GM18511 (cell line): ENCODE measurements at regions not wholly inside any gene's neighbourhood (a gene's known extent, or its start where the extent isn't known, plus 50 kb on each side); places are given as distances from the start of the nearest gene placed in this dataset.
A peak's percentile ranks its signal among the peaks of the same experiment; 100 is the strongest.
"Not testable (repeated sequence)": the region's sequence is repeated elsewhere in the genome, so short reads cannot be mapped to it uniquely, and the experiment has no call there.

Source experiments
- ATAC-seq: cut with Tn5 transposase; IDR thresholded peaks from one replicate; pipeline ENCODE4 v1.9.1; 2021; ENCODE audit warnings: mild to moderate bottlenecking, moderate library complexity; ENCODE audit not compliant: unreplicated experiment

GRCh38 chr13:97520061-97520460, 86.1 kb downstream of the RAP2A start:
- no peak for ATAC-seq

- ATAC-seq: no peak
These were observed 86.9 kb downstream of the RAP2A start for GRCh38 chr13:97520866-97521265.

GRCh38 chr13:97521726-97522125, 87.8 kb downstream of the RAP2A start:
- ATAC-seq: no peak

GRCh38 chr13:97522243-97522642, 88.3 kb downstream of the RAP2A start:
- ATAC-seq: no peak

- no peak for ATAC-seq
These were observed 92.6 kb downstream of the RAP2A start for GRCh38 chr13:97526556-97526955.

GRCh38 chr13:97528518-97528917, 94.5 kb downstream of the RAP2A start:
- no peak for ATAC-seq

GRCh38 chr13:97534540-97534939, 100.6 kb downstream of the RAP2A start:
- no peak for ATAC-seq

- no peak for ATAC-seq
These were observed 101.6 kb downstream of the RAP2A start for GRCh38 chr13:97535614-97536013.

- ATAC-seq: peak; percentile 80
These were observed 103.1 kb downstream of the RAP2A start for GRCh38 chr13:97537110-97537509.

- ATAC-seq: no peak
These were observed 104.2 kb downstream of the RAP2A start for GRCh38 chr13:97538203-97538602.

- peak; percentile 61 for ATAC-seq
These were observed 106.0 kb downstream of the RAP2A start for GRCh38 chr13:97539651-97540610.

- ATAC-seq: no peak
These were observed 106.7 kb downstream of the RAP2A start for GRCh38 chr13:97540696-97541095.

GRCh38 chr13:97542102-97542685, 108.2 kb downstream of the RAP2A start:
- no peak for ATAC-seq

GRCh38 chr13:97544031-97544765, 110.2 kb downstream of the RAP2A start:
- ATAC-seq: no peak

- ATAC-seq: not testable (repeated sequence)
These were observed 111.1 kb downstream of the RAP2A start for GRCh38 chr13:97544971-97545499.

- ATAC-seq: peak; percentile 86
These were observed 114.2 kb downstream of the RAP2A start for GRCh38 chr13:97548138-97548537.

GRCh38 chr13:97548711-97549110, 114.7 kb downstream of the RAP2A start:
- no peak for ATAC-seq

GRCh38 chr13:97549201-97549600, 115.2 kb downstream of the RAP2A start:
- no peak for ATAC-seq

- ATAC-seq: no peak
These were observed 120.5 kb downstream of the RAP2A start for GRCh38 chr13:97554496-97554895.

- ATAC-seq: no peak
These were observed 121.1 kb downstream of the RAP2A start for GRCh38 chr13:97555034-97555433.

- no peak for ATAC-seq
These were observed 125.1 kb downstream of the RAP2A start for GRCh38 chr13:97559030-97559429.
